Osteoblast (primary cell): ENCODE measurements at regions not wholly inside any gene's neighbourhood (a gene's known extent, or its start where the extent isn't known, plus 50 kb on each side); places are given as distances from the start of the nearest gene placed in this dataset.

ENCODE experiments used
- DNase-seq: peaks from one replicate; pipeline ENCODE4 v3.0.0; 2011; ENCODE audit warnings: low spot score, mixed read lengths; ENCODE audit not compliant: insufficient read length; ENCODE audit errors: missing footprints
- H2AFZ ChIP-seq: 2 replicates; pipeline ENCODE4 v1.6.0; 2011; ENCODE audit warnings: mild to moderate bottlenecking, low read length
- H3K27ac ChIP-seq: 2 replicates; pipeline ENCODE4 v1.5.1; 2011; ENCODE audit warnings: mild to moderate bottlenecking, low read depth, low read length, moderate library complexity
- H3K27me3 ChIP-seq: 2 replicates; pipeline ENCODE4 v1.6.0; 2012; ENCODE audit warnings: mild to moderate bottlenecking, control low read depth, inconsistent platforms, low read length, moderate library complexity; ENCODE audit not compliant: insufficient read depth
- H3K36me3 ChIP-seq: 2 replicates; pipeline ENCODE4 v1.5.1; 2011; ENCODE audit warnings: mild to moderate bottlenecking, low read length, control low read depth, moderate library complexity; ENCODE audit not compliant: insufficient read depth
- H3K4me1 ChIP-seq: 2 replicates; pipeline ENCODE4 v1.5.1; 2011; ENCODE audit warnings: mild to moderate bottlenecking, low read length, control low read depth, moderate library complexity; ENCODE audit not compliant: insufficient read depth
- H3K4me2 ChIP-seq: 2 replicates; pipeline ENCODE4 v1.6.0; 2011; ENCODE audit warnings: mild to moderate bottlenecking, low read length; ENCODE audit not compliant: insufficient read depth
- H3K4me3 ChIP-seq: fragments of 200-600 bp; sonication (generic); 3 replicates; pipeline ENCODE4 v1.5.1; 2012; ENCODE audit warnings: mild to moderate bottlenecking, low read length, inconsistent platforms; ENCODE audit not compliant: insufficient read depth
- H3K79me2 ChIP-seq: 2 replicates; pipeline ENCODE4 v1.6.0; 2012; ENCODE audit warnings: mild to moderate bottlenecking, low read length, control low read depth, inconsistent platforms; ENCODE audit not compliant: insufficient read depth
- H3K9me3 ChIP-seq: 2 replicates; pipeline ENCODE4 v1.5.1; 2011; ENCODE audit warnings: low read depth, low read length, control low read depth
- H4K20me1 ChIP-seq: 2 replicates; pipeline ENCODE4 v1.6.0; 2012; ENCODE audit warnings: mild to moderate bottlenecking, low read length, control low read depth; ENCODE audit not compliant: insufficient read depth
- CTCF ChIP-seq: IDR thresholded peaks from 2 replicates; pipeline ENCODE4 v1.5.1; 2011; ENCODE audit warnings: mild to moderate bottlenecking, low read depth, low read length, moderate library complexity; ENCODE audit errors: extremely low read depth

DNA sequence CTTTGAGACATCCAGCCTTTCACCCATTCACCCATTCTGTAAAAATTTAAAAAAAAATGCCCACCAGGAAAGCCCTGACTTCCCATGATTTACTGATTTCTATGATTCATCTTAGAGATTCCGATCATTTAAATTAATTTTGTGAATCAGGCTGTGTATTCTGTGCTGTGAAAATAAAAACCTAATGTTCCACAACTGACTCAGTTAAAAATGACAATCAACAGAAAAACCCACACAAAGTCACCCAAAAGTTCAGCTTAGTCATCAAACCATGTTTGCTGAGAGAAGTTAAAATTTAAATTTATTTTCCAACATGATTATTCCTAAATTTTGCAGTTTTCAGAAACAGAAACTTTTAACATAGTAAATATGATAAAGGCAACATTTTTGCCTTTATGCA is 509.9 kb downstream of the TENT5A start:
- Histone ChIP-seq H3K4me3 (no peak overlapping the region), H3K36me3 (no peaks in the 10 kb centered on the region), H3K79me2 (no peaks in the 10 kb centered on the region), H3K27me3 (no peaks in the 10 kb centered on the region), H3K9me3 (no peaks in the 10 kb centered on the region), H3K27ac (peak overlapping the region; percentile 40), H2AFZ (no peak overlapping the region), H4K20me1 (no peaks in the 10 kb centered on the region), H3K4me1 (peaks cover 22% of the 10 kb centered on the region), H3K4me2 (no peak overlapping the region)
- no peak for TF ChIP-seq CTCF
- peak; percentile 56 for DNase-seq

- no peaks in the 10 kb centered on the region for H3K79me2 ChIP-seq
- peaks cover 22% of the 10 kb centered on the region for H3K4me1 ChIP-seq
- no peaks in the 10 kb centered on the region for H3K36me3 ChIP-seq
- DNase-seq: peak; percentile 58
- H3K4me2 ChIP-seq: peak overlapping the region; percentile 5
- no peaks in the 10 kb centered on the region for H3K27me3 ChIP-seq
- H3K4me3 ChIP-seq: no peak overlapping the region
- H3K27ac ChIP-seq: peak overlapping the region; percentile 60
- no peaks in the 10 kb centered on the region for H3K9me3 ChIP-seq
- peak; percentile 64 for TF ChIP-seq CTCF
- H4K20me1 ChIP-seq: no peaks in the 10 kb centered on the region
- H2AFZ ChIP-seq: peak overlapping the region; percentile 43
Measured at GRCh38 chr6:81241126-81242041, 511.1 kb downstream of the TENT5A start.

DNA sequence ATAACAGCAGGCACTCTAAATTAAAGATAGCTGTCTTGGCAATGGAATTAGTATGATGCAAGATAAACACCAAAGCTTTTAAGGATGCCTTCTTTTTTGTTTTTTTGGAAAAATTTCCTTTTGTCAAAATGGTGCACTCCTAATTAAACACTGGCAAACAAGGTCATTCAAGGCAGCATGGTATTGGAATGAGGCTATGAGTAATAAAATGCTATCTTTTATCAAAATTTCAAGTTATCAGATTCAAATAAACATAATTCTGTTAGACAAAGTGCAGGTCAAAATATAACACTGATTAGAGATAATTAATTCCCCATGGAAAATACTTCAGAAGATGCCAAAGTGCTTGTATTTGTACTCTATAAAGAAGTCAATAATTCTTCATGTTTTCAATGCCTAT is 514.1 kb downstream of the TENT5A start:
- Histone ChIP-seq H3K4me1 (peaks cover 22% of the 10 kb centered on the region), H3K9me3 (no peaks in the 10 kb centered on the region), H3K27ac (no peak overlapping the region), H3K79me2 (no peaks in the 10 kb centered on the region), H3K36me3 (no peaks in the 10 kb centered on the region), H2AFZ (no peak overlapping the region), H3K4me2 (no peak overlapping the region), H4K20me1 (no peaks in the 10 kb centered on the region), H3K27me3 (no peaks in the 10 kb centered on the region), H3K4me3 (no peak overlapping the region)
- TF ChIP-seq CTCF: no peak
- DNase-seq: no peak

GRCh38 chr6:81237226-81237625 is 515.3 kb downstream of the TENT5A start:
- TF ChIP-seq CTCF: no peak
- H3K4me3 ChIP-seq: no peak overlapping the region
- no peaks in the 10 kb centered on the region for H3K27me3 ChIP-seq
- DNase-seq: no peak
- no peaks in the 10 kb centered on the region for H4K20me1 ChIP-seq
- peaks cover 14% of the 10 kb centered on the region for H3K4me1 ChIP-seq
- no peaks in the 10 kb centered on the region for H3K36me3 ChIP-seq
- no peak overlapping the region for H2AFZ ChIP-seq
- H3K4me2 ChIP-seq: no peak overlapping the region
- no peaks in the 10 kb centered on the region for H3K79me2 ChIP-seq
- H3K9me3 ChIP-seq: no peaks in the 10 kb centered on the region
- H3K27ac ChIP-seq: no peak overlapping the region
